ENCODE measurements at regions not wholly inside any gene's neighbourhood (a gene's known extent, or its start where the extent isn't known, plus 50 kb on each side); places are given as distances from the start of the nearest gene placed in this dataset.

DNA sequence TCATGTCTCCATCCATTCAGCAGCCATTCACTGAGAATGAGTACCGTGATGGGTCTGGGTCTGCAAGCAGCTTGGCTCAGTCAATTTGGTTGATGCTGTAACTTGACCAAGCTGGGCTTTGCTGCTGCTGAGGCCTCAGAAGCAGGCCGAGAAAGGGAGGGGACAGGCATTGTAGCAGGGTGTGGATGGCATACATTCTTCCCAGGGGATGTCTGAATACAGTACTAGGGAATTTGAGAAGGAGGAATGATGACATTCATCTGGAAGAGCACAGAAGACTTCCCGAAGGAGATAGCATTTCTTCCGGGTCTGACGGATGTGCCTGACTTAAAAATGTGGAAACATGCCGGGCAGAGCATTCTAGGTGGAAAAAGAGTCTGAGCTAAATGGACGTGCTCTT lies 105.3 kb upstream of the ADPGK start:
- in situ Hi-C loops (cut with HindIII; ENCODE audit: low pct_ligation_motif_present, low pct_unique_long_range_greater_than_20kb, low sequenced_read_pairs): no loop called here
- no peak for DNase-seq

DNA sequence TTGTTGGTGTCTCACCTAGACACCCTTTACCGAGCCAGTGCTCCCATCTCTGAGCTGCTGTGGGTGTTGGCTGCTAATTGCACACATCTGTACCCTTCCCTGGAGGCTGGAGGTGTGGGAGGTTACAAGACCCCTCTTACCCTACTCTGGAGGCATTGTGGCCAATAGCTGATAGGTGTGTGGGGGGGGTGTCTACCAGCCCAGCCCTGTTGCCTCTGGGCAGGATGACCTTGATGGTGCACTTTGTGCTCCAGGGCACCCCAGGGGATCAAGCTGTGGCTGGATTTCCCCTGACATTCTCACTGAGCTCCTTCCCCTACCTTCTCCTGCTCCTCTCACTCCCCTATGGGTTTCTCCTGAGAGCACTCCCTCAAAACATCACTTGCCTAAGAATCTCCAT lies 104.7 kb upstream of the ADPGK start:
- in situ Hi-C loops (cut with HindIII; ENCODE audit: low pct_ligation_motif_present, low pct_unique_long_range_greater_than_20kb, low sequenced_read_pairs): no loop called here
- no peak for DNase-seq

DNA sequence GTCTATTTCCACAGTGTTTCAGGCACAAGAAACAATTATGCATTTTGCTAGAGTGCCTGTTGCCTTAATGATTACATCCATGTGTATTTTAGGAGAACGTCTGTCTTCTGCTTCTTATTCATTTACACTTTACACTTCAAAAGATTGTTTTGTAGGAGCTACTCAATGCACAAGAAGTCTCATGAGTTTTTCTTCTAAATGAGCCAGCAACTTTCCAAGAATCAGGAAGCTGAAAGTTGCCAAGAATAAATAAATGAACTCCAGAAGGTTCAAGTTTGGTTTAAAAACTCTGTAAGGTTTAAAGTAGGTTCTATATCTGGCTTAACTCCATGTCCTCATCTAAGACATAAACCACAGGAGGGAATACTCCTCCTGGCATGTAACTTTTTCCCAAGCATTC lies 103.8 kb upstream of the ADPGK start:
- DNase-seq: no peak
- in situ Hi-C loops (cut with HindIII; ENCODE audit: low pct_ligation_motif_present, low pct_unique_long_range_greater_than_20kb, low sequenced_read_pairs): no loop called here

DNA sequence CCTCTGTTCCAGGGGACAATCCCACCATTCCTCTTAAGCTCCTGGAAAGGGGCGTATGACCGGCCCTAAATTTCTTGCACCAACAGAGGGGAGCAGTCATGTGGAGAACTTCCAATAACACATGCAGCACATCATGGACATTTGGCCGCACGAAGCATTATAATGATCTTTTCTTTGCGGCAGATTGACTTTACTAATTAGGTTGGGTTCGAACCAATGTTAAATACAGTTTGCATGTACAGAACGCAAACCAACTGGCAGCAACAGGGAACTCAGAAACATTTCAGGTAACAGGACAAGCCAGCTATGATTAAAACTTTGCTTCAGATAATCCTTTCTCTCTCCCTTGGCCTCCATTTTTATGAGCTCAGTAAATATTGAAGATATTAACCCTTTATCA lies 100.8 kb upstream of the ADPGK start:
- in situ Hi-C loops (cut with HindIII; ENCODE audit: low pct_ligation_motif_present, low pct_unique_long_range_greater_than_20kb, low sequenced_read_pairs): no loop called here

DNA sequence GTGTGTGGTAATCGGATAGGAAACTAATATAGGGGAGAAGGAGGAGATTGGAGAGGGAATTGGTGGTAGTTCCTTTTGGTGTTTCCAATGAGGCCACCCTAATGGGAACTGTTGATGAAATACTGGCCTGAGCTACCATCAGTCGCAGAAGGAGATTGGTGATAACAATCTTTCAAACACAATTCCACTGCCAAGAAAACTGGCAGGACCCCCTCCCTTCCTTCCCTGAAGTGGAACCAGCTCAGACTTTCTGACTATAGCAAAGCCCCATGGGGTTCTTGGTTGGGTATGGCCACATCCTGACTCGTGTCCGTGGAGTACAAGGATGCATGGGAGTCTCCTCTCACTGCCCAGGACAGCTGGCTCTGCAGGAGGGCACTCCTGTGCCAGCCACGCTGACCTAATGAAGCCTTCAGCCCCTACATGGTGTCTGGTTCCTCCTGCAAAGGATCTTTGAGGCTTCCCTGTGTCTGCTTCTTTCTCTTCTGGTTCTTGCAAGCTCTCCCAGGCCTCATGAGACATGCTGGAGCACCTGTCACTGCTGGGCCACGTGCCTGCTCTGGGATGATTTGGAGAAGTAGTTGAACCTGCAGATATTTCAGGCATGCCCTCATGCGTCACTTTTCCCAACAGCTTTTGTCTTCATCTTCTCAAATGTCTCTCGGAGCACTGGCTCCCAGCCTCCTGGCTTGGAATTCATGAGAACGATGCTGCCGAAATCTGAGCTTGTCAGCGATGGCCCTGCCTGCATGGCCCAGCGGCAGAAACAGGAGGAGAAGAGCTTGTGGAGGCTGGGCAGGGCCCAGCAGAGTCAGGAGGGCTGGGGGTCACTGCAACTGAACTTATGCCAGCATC lies 90.0 kb upstream of the ADPGK start:
- in situ Hi-C loops (cut with HindIII; ENCODE audit: low pct_ligation_motif_present, low pct_unique_long_range_greater_than_20kb, low sequenced_read_pairs): no loop called here

More for the DNA sequence above, 100.8 kb upstream of the ADPGK start:
- DNase-seq: no peak

DNA sequence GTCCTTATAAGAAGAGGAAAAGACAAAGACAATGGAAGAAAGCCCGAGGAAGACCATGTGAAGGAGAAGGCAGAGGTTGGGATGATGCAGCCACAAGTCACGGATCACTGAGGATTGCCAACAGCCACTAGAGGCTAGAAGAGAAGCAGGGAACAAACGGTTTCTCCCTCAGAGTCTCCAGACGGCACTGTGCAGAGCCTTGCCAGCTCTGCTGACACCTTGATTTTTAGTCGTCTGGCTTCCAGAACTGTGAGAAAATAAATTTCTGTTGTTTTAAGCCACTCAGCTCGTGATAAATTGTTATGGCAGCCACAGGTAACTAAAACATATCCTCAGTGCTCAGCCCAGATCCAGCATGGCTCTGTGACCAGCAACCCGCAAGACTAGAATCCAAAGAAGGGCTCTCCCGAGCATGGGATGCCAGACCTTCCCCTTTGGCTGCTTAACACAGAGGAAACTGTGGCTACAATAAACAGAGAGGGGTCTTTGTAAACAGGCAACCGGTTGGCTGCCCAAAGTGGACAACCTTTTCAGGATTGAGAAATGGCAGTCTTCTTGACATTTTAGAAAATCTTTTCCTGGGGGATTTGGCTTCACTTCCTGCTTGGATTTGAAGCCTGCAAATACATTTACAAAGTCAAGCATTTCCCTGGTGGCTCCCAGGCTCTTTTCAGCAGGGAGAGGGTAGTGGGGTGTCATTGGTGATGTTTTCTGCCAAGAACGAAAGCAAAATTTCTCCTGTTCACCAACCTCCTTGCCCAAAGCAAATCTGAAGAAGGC lies 88.7 kb upstream of the ADPGK start:
- DNase-seq: no peak
- in situ Hi-C loops (cut with HindIII; ENCODE audit: low pct_ligation_motif_present, low pct_unique_long_range_greater_than_20kb, low sequenced_read_pairs): no loop called here

More for the DNA sequence above, 90.0 kb upstream of the ADPGK start:
- DNase-seq: no peak

DNA sequence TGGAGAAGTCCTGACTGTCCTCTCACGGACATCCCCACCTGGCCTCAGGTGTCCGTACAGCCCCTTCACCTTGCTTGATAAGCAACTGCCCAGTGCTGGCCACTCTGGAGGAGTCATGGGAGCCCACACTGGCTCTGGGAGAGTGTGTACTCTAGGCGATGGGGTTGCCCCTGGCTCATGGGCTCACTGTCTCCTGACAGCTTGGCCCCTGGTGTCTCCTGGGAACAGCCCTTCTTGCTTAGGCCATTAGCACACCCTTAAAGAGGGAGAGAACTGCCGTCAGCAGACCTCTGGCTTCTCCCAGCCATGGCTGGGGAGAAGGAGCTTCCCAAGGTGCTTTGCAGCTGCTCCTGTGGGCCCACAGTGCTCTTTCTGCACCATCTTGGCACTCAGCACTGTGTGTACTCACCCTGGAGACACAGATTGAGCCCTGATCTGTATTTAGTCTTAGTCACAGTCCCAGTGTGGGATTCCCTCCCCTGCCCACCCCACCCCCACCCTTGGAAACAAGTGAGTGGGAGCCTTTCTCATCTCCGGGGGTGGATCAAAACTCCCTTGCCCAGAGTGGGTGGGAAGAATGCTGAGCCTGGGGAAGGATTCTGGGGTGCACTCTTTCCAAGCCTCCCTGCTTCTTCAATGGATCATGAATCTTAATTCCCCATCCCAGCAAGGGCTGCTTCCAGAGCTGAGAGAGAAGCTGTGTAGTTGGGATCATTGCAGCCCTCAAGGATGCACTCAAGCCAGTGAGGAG lies 83.5 kb upstream of the ADPGK start:
- no peak for DNase-seq
- in situ Hi-C loops (cut with HindIII; ENCODE audit: low pct_ligation_motif_present, low pct_unique_long_range_greater_than_20kb, low sequenced_read_pairs): no loop called here

DNA sequence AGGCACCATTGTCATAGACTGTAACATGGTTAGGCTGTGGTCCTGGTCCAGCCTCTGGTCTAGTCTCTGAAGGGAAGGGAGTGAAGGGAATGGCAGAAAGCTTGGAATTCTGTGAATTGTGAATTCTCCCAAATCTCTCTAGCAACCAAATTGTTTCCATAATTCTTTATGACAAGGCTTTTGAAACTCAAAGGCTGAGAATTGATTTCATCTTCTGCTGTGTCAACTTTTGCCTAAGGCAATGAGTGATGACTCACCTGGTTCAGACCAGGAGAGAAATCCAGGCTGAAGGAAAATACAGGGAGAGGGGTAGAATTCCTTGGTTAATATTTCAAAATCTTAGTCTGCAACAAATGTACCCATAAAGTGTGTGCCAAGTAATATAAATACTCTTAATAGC lies 82.6 kb upstream of the ADPGK start:
- in situ Hi-C loops (cut with HindIII; ENCODE audit: low pct_ligation_motif_present, low pct_unique_long_range_greater_than_20kb, low sequenced_read_pairs): no loop called here
- DNase-seq: no peak

DNA sequence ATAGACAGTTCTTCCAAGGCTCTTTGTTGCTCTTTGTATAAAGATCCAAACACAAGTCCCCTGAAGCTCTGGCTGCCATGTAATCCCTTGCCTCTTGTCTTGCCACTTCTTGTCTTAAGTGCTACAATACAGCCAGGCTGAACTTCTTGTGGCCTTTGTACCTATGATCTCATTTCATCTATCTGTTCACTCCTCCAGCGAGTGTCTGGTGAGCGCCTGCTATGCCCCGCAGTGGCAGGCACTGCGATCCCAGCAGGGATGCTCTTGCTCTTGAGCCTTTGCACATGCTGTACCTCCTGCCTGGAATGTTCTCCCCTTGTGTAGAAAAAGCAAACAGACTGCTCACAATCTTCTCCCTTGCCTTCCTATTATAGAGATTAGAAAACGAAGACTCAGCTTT lies 81.9 kb upstream of the ADPGK start:
- no peak for DNase-seq

DNA sequence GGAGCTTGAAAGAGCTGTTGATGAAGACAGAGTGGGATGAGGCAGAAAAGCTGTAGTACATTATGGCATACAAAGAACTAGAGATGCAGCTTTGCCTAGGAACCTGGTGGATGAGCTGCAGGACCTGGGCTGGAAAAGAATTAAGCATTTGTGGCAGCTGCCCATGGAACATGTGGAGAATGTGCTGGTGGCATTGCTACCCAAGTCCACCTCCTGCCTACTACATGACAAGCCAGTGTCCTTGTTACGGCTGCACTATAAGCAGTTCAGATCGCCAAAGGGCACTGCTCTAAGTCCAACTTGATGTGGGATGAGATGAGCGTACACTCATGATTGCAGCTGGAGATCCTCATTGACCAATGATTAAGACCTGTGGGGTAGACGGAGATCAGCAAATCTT lies 81.1 kb upstream of the ADPGK start:
- in situ Hi-C loops (cut with HindIII; ENCODE audit: low pct_ligation_motif_present, low pct_unique_long_range_greater_than_20kb, low sequenced_read_pairs): no loop called here
- no peak for DNase-seq

More for the DNA sequence above, 81.9 kb upstream of the ADPGK start:
- in situ Hi-C loops (cut with HindIII; ENCODE audit: low pct_ligation_motif_present, low pct_unique_long_range_greater_than_20kb, low sequenced_read_pairs): no loop called here

DNA sequence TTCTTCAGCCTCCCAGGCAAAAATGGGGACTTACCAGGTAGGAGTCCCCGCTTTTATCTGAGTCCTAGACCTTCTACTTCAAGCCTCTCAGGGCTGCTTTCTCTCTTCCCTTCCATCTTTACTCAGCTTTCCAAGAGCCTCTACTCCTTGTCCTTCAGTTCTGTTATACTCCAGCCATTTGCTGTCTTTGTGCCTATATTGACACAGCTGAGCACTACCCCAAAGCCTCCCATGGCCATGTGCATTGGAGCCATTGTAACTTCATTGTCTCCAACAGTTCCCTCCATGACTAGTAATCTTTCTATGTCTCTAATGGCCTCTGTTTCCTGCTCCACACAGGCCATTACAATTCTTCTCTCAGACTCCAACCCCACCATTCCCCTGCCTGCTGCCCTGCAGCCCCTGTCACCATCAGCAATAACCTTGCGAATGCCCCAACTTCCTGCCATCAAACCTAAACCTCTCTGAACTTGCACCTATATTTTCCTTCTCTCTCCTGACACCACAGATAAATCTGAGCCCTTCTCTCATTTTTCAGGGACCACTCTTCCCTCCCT lies 77.9 kb upstream of the ADPGK start:
- no peak for DNase-seq
- in situ Hi-C loops (cut with HindIII; ENCODE audit: low pct_ligation_motif_present, low pct_unique_long_range_greater_than_20kb, low sequenced_read_pairs): no loop called here

DNA sequence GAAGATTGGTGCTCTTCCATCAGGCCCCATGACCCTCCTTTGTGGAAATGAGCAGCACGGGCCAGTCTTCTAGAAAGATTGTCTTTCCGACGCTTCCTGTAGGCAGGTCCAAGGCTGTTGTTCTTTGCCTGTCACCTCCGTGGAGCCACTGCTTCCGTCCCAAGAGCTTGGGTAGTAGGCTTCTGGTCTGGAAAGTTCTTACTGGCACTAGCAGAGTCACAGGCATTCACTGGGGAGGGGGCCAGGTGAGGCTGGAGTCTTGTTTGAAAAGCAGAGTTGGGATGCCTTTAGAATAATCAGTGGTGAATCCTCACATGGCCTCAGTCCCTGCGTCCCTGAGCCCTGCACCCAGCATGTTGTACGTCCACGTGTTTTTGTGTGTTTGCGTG lies 76.2 kb upstream of the ADPGK start:
- no peak for DNase-seq
- in situ Hi-C loops (cut with HindIII; ENCODE audit: low pct_ligation_motif_present, low pct_unique_long_range_greater_than_20kb, low sequenced_read_pairs): no loop called here

DNA sequence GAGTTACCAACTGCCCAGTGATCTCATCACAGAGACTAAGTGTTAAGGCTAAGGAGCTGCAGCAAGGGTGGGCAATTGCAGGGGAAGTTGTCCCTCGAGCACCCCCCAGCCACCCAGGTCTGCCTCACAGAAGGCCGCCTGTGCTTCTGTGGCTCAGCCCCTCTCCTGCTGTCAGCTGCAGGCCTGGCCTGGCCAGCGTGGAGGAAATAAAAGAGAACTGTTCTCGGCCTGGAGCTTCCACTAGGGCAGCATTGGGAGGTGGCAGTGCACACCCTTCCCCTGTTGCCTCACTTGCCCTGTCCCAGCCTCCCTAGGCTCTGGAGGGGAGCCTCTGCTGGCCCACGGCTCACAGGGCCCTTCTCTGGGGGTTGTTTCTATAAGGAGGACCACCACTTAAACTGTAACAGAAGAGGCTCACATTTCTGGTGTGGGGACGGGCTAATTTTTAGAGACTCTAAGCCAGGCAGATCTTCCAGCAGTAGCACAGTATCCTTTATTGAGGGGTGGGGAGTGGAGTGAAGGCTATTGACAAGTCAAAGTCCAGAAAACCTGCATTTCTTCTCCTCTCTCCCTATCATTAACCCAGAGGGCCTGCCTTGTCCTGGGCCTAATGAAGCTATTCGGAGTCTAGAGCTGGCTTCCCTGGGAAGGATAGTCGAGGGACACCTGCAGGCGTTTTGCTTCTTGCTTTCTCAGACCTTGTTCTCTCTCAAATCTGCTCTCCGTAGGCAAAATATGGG lies 75.6 kb upstream of the ADPGK start:
- in situ Hi-C loops (cut with HindIII; ENCODE audit: low pct_ligation_motif_present, low pct_unique_long_range_greater_than_20kb, low sequenced_read_pairs): no loop called here
- DNase-seq: no peak

DNA sequence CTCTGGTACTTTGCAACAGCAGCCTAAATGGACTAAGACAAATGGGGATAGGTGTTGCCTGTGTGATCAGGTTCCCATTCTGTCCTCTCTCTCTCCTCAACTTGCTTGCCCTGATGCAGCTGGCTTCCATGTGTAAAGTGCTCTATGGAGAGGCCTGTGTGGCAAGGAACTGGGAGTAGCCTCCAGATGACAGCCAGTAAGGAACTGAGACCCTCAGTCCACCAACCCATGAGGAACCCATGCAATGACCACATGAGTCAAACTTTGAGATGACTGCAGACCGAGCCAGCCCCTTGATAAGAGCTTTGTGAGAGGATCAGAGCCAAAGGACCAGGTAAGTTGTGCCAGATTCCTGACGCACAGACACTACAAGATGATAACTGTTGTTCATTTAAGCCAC lies 74.6 kb upstream of the ADPGK start:
- DNase-seq: no peak
- in situ Hi-C loops (cut with HindIII; ENCODE audit: low pct_ligation_motif_present, low pct_unique_long_range_greater_than_20kb, low sequenced_read_pairs): no loop called here

DNA sequence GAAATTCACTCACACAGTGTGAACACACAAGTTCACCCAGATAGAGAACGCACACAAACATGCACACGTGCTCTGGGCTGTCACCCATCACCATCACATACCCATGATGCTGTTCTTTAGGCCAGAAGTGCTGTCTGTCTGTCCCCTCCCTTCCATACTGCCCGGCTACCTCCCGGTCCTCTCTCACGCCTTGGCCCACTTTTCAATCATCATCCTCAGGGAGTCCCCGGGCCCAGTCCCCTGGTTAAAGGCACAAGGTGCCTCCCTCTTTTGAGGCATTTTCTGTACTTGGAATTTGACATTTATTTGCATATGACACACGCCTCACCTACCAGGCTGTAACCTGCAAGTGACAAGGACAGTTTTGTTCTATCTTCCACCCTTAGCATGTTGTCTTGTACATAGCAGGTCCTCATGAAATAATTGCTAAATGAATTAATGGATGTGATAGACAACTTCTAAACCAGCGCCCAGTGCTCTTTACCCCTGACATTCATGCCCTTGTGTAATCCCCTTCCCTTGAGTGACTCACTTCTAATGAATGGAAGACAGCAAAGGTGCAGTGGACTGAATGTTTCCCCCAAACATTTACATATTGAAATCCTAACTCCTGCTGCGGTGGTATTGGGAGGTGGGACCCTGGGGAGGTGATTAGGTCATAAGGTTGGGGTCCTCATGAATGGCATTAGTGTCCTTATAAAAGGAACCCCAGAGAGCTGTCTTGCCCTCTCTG lies 73.9 kb upstream of the ADPGK start:
- DNase-seq: no peak
- in situ Hi-C loops (cut with HindIII; ENCODE audit: low pct_ligation_motif_present, low pct_unique_long_range_greater_than_20kb, low sequenced_read_pairs): no loop called here

DNA sequence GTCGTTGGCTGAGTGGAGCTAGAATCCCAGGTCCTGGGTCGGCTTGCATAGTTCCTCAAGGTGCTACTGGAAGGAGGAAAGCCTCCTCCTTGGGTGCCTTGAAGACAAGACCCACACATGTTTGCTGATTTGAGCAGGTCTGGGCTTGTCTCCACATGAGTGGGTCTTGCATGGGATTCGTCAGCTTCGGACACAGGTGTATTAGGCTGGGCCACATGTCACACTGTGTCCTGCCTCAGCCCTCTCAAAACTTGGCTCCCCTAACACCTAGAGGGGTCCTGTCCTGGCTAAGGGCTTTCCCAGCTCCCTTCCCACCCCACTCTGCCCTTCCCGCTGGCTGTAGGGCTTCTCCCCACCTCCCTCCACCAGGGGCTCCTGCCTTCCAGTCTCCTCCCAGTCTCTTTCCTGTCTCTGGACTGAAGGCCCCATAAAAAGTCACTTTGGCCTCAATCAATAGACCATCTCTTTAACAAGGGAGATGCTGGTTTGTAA lies 73.0 kb upstream of the ADPGK start:
- no peak for DNase-seq
- in situ Hi-C loops (cut with HindIII; ENCODE audit: low pct_ligation_motif_present, low pct_unique_long_range_greater_than_20kb, low sequenced_read_pairs): no loop called here

DNA sequence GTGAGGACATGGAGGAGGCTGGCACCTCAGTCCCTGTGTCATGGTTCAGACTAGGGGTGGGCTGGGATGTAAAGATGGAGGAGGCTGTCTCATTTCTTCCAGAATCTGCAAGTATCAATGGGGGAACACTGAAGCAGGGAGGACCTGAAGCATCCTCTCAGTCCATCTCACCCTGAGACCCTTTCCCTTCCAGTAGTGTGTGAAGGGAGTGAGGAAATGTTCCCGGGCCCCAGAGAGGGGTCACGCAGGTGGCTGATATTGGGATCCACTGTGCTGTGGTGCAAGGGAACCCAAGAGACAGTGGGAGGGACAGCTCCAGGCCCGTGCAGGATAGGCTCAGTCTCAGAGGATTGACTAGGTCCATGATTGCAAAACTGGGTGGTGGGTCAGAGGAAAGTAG lies 72.2 kb upstream of the ADPGK start:
- no peak for DNase-seq

DNA sequence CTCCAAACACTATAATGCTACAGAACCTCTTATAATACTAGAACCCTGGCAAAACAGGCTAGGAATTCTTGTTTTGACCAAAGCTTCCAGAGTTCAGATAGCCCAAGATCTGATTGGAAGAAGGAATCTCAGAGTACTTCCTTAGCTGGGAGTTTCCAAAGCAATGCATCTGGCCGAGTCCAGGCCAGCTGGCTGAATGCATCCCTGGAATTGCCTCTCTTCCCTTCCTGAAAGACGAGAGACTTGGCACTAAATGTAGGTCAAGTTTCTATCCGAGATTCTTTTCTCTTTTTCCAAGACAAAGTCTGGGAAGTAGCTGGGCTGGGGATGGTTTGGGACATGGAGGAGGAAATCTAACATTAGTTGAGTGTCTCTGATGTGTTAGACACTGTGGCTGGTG lies 68.7 kb upstream of the ADPGK start:
- DNase-seq: no peak
- in situ Hi-C loops (cut with HindIII; ENCODE audit: low pct_ligation_motif_present, low pct_unique_long_range_greater_than_20kb, low sequenced_read_pairs): no loop called here

More for the DNA sequence above, 72.2 kb upstream of the ADPGK start:
- in situ Hi-C loops (cut with HindIII; ENCODE audit: low pct_ligation_motif_present, low pct_unique_long_range_greater_than_20kb, low sequenced_read_pairs): no loop called here
